ENCODE measurements at regions not wholly inside any gene's neighbourhood (a gene's known extent, or its start where the extent isn't known, plus 50 kb on each side); places are given as distances from the start of the nearest gene placed in this dataset.

DNA sequence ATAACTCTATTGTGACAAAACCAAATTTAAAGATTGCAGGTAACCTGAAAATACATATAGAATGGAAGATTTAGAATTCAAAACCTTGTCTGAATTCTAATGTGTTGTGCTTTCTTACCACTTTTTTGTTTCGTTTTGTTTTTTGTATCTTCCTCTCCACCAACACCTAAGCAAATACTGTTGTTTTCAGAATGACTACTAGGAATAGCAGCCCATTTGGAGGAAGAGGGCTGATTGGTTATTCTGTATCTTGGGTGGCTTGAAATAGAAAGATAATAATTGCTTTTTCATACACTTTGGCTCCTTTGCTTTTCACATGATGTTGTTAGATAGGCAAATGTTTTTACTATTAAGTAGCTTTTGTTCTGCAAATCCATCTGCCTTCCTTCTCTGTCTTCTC, 61.0 kb upstream of the LRRC7 start:
- DNase-seq (ENCODE audit: low spot score) = no peak
- no peak overlapping the region for H3K27ac ChIP-seq (ENCODE audit: low read depth in 1 of 2, low read length in 2 of 2)
- no peaks in the 10 kb centered on the region for H3K27me3 ChIP-seq (ENCODE audit: control insufficient read depth in 4 of 4, insufficient read depth in 4 of 4, low read length in 3 of 4)
- no peaks in the 10 kb centered on the region for H3K4me1 ChIP-seq (ENCODE audit: control insufficient read depth in 4 of 4, insufficient read depth in 4 of 4, low read length in 3 of 4)
- WGBS = 57% methylated on average over 1 of the region's 1 CpG
- no peaks in the 10 kb centered on the region for H3K9me3 ChIP-seq (ENCODE audit: control insufficient read depth in 4 of 4, low read length in 3 of 4)
- H3K9ac ChIP-seq (ENCODE audit: low read depth in 1 of 2, low read length in 2 of 2) = no peak overlapping the region
- H3K4me3 ChIP-seq (ENCODE audit: low read depth in 1 of 3, low read length in 3 of 3) = no peak overlapping the region
- TF ChIP-seq YY1 (IDR thresholded peaks at IDR 0.05) = no peak
- TF ChIP-seq, protein P1, sequence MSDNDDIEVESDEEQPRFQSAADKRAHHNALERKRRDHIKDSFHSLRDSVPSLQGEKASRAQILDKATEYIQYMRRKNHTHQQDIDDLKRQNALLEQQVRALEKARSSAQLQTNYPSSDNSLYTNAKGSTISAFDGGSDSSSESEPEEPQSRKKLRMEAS (IDR thresholded peaks at IDR 0.05) = no peak
- no peaks in the 10 kb centered on the region for H3K36me3 ChIP-seq (ENCODE audit: control insufficient read depth in 4 of 4, insufficient read depth in 3 of 4, low read depth in 1 of 4, low read length in 3 of 4)

DNA sequence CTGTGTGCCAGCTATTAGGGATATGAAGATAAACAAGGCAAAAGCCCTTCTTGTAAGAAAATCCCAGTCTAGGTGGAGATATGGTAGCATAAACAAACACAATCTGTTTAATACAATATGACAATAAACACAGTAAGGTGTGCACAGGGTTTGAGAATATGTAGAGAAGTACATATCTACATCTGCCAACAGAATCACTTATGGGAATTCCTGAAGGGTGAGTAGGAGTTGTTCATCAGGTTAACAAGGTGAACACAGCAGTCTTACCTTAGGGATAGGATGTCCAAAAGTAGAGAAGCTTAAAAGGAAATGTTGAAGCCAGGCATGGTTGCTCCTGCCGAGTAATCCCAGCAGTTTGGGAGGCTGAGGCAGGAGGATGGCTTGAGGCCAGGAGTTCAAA, 57.7 kb upstream of the LRRC7 start:
- Histone ChIP-seq H3K4me3 (ENCODE audit: low read depth in 1 of 3, low read length in 3 of 3) (no peak overlapping the region), H3K36me3 (ENCODE audit: control insufficient read depth in 4 of 4, insufficient read depth in 3 of 4, low read depth in 1 of 4, low read length in 3 of 4) (no peaks in the 10 kb centered on the region), H3K9me3 (ENCODE audit: control insufficient read depth in 4 of 4, low read length in 3 of 4) (no peaks in the 10 kb centered on the region), H3K27me3 (ENCODE audit: control insufficient read depth in 4 of 4, insufficient read depth in 4 of 4, low read length in 3 of 4) (no peaks in the 10 kb centered on the region), H3K9ac (ENCODE audit: low read depth in 1 of 2, low read length in 2 of 2) (no peak overlapping the region), H3K27ac (ENCODE audit: low read depth in 1 of 2, low read length in 2 of 2) (no peak overlapping the region), H3K4me1 (ENCODE audit: control insufficient read depth in 4 of 4, insufficient read depth in 4 of 4, low read length in 3 of 4) (no peaks in the 10 kb centered on the region)
- no peak for DNase-seq (ENCODE audit: low spot score)
- TF ChIP-seq FOXA2 (IDR thresholded peaks at IDR 0.05) = no peak
- TF ChIP-seq, protein P2, sequence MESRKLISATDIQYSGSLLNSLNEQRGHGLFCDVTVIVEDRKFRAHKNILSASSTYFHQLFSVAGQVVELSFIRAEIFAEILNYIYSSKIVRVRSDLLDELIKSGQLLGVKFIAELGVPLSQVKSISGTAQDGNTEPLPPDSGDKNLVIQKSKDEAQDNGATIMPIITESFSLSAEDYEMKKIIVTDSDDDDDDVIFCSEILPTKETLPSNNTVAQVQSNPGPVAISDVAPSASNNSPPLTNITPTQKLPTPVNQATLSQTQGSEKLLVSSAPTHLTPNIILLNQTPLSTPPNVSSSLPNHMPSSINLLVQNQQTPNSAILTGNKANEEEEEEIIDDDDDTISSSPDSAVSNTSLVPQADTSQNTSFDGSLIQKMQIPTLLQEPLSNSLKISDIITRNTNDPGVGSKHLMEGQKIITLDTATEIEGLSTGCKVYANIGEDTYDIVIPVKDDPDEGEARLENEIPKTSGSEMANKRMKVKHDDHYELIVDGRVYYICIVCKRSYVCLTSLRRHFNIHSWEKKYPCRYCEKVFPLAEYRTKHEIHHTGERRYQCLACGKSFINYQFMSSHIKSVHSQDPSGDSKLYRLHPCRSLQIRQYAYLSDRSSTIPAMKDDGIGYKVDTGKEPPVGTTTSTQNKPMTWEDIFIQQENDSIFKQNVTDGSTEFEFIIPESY (IDR thresholded peaks at IDR 0.05) = no peak
- TF ChIP-seq HNF4G (IDR thresholded peaks at IDR 0.05) = no peak
- no peak for TF ChIP-seq EGR1 (IDR thresholded peaks at IDR 0.05; ENCODE audit: low read depth in 2 of 2)
- no peak for TF ChIP-seq TAF1 (conservative IDR thresholded peaks at IDR 0.05)
- no peak for TF ChIP-seq HNF4A (conservative IDR thresholded peaks at IDR 0.05)
- TF ChIP-seq FOXA1 (IDR thresholded peaks at IDR 0.05) = no peak
- 78% methylated on average over 1 of the region's 1 CpG for WGBS

DNA sequence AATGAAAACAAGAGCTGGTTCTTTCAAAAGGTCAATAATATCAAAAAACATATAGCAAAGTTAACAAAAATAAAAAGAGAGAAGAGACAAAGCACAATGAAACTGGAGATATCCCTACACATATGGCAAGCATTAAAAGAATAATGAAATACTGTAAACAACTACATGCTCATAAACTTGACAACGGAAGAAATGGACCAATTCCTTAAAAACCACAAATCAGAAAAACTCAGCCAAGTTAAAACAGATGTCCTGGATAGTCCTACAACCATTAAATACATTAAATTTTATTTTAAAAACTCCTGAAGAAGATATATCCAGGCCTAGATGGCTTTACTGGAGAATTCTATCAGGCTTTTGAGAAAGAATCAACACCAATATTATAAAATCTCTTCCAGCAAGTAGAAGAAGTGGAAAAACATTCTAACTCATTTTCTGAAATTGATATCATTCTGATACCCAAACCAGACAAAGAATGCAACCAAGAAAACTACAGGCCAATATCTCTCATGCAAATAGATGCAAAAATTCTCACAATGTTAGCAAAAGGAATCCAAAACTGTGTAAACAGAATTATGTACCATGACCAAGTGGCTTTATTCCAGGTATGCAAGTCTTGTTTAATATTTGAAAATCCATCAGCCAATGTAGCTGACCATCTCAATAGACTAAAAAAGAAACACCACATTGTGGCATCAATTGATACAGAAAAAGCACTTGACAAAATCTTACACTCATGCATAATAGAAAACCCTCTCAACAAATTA, 56.1 kb upstream of the LRRC7 start:
- Histone ChIP-seq H3K27me3 (ENCODE audit: control insufficient read depth in 4 of 4, insufficient read depth in 4 of 4, low read length in 3 of 4) (no peaks in the 10 kb centered on the region), H3K27ac (ENCODE audit: low read depth in 1 of 2, low read length in 2 of 2) (no peak overlapping the region), H3K36me3 (ENCODE audit: control insufficient read depth in 4 of 4, insufficient read depth in 3 of 4, low read depth in 1 of 4, low read length in 3 of 4) (no peaks in the 10 kb centered on the region), H3K4me3 (ENCODE audit: low read depth in 1 of 3, low read length in 3 of 3) (no peak overlapping the region), H3K9ac (ENCODE audit: low read depth in 1 of 2, low read length in 2 of 2) (no peak overlapping the region), H3K9me3 (ENCODE audit: control insufficient read depth in 4 of 4, low read length in 3 of 4) (no peaks in the 10 kb centered on the region), H3K4me1 (ENCODE audit: control insufficient read depth in 4 of 4, insufficient read depth in 4 of 4, low read length in 3 of 4) (no peaks in the 10 kb centered on the region)
- TF ChIP-seq TAF1 (conservative IDR thresholded peaks at IDR 0.05) = no peak
- TF ChIP-seq, protein P3, sequence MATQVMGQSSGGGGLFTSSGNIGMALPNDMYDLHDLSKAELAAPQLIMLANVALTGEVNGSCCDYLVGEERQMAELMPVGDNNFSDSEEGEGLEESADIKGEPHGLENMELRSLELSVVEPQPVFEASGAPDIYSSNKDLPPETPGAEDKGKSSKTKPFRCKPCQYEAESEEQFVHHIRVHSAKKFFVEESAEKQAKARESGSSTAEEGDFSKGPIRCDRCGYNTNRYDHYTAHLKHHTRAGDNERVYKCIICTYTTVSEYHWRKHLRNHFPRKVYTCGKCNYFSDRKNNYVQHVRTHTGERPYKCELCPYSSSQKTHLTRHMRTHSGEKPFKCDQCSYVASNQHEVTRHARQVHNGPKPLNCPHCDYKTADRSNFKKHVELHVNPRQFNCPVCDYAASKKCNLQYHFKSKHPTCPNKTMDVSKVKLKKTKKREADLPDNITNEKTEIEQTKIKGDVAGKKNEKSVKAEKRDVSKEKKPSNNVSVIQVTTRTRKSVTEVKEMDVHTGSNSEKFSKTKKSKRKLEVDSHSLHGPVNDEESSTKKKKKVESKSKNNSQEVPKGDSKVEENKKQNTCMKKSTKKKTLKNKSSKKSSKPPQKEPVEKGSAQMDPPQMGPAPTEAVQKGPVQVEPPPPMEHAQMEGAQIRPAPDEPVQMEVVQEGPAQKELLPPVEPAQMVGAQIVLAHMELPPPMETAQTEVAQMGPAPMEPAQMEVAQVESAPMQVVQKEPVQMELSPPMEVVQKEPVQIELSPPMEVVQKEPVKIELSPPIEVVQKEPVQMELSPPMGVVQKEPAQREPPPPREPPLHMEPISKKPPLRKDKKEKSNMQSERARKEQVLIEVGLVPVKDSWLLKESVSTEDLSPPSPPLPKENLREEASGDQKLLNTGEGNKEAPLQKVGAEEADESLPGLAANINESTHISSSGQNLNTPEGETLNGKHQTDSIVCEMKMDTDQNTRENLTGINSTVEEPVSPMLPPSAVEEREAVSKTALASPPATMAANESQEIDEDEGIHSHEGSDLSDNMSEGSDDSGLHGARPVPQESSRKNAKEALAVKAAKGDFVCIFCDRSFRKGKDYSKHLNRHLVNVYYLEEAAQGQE (IDR thresholded peaks at IDR 0.05) = no peak
- no peak for TF ChIP-seq YY1 (IDR thresholded peaks at IDR 0.05)
- TF ChIP-seq SP1 (IDR thresholded peaks at IDR 0.05) = no peak
- no peak for TF ChIP-seq JUND (IDR thresholded peaks at IDR 0.05)
- TF ChIP-seq, protein P1 (IDR thresholded peaks at IDR 0.05) = no peak
- TF ChIP-seq, protein P4, sequence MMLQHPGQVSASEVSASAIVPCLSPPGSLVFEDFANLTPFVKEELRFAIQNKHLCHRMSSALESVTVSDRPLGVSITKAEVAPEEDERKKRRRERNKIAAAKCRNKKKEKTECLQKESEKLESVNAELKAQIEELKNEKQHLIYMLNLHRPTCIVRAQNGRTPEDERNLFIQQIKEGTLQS (IDR thresholded peaks at IDR 0.05) = no peak
- TF ChIP-seq GABPA (IDR thresholded peaks at IDR 0.05 in 1 of 2, conservative IDR thresholded peaks at IDR 0.05 in 1 of 2) = no peak
- TF ChIP-seq, protein P2 (IDR thresholded peaks at IDR 0.05) = no peak
- TF ChIP-seq, protein P5, sequence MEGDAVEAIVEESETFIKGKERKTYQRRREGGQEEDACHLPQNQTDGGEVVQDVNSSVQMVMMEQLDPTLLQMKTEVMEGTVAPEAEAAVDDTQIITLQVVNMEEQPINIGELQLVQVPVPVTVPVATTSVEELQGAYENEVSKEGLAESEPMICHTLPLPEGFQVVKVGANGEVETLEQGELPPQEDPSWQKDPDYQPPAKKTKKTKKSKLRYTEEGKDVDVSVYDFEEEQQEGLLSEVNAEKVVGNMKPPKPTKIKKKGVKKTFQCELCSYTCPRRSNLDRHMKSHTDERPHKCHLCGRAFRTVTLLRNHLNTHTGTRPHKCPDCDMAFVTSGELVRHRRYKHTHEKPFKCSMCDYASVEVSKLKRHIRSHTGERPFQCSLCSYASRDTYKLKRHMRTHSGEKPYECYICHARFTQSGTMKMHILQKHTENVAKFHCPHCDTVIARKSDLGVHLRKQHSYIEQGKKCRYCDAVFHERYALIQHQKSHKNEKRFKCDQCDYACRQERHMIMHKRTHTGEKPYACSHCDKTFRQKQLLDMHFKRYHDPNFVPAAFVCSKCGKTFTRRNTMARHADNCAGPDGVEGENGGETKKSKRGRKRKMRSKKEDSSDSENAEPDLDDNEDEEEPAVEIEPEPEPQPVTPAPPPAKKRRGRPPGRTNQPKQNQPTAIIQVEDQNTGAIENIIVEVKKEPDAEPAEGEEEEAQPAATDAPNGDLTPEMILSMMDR (IDR thresholded peaks at IDR 0.05; ENCODE audit: low read depth, low read length, missing input control) = no peak
- TF ChIP-seq HNF4A (conservative IDR thresholded peaks at IDR 0.05) = no peak
- no peak for DNase-seq (ENCODE audit: low spot score)
- 88% methylated on average over 1 of the region's 1 CpG for WGBS
